Glutamatergic neuron (in vitro differentiated cells): ENCODE measurements at regions not wholly inside any gene's neighbourhood (a gene's known extent, or its start where the extent isn't known, plus 50 kb on each side); places are given as distances from the start of the nearest gene placed in this dataset.

Experiments
- DNase-seq: peaks from one replicate; pipeline ENCODE4 v3.0.0; 2022
- H3K27ac Mint-ChIP-seq: one replicate; pipeline ENCODE4 v1.8.0; 2020; ENCODE audit warnings: mild to moderate bottlenecking, mixed read lengths, inconsistent platforms; ENCODE audit not compliant: unreplicated experiment
- H3K27me3 Mint-ChIP-seq: one replicate; pipeline ENCODE4 v1.8.0; 2020; ENCODE audit warnings: mild to moderate bottlenecking, moderate library complexity, mixed read lengths, inconsistent platforms; ENCODE audit not compliant: unreplicated experiment
- H3K36me3 Mint-ChIP-seq: one replicate; pipeline ENCODE4 v1.8.0; 2020; ENCODE audit warnings: mild to moderate bottlenecking, mixed read lengths, inconsistent platforms; ENCODE audit not compliant: unreplicated experiment
- H3K4me1 Mint-ChIP-seq: one replicate; pipeline ENCODE4 v1.8.0; 2020; ENCODE audit warnings: mild to moderate bottlenecking, low read depth, mixed read lengths, inconsistent platforms; ENCODE audit not compliant: unreplicated experiment
- H3K4me3 Mint-ChIP-seq: one replicate; pipeline ENCODE4 v1.8.0; 2020; ENCODE audit warnings: mild to moderate bottlenecking, mixed read lengths, inconsistent platforms; ENCODE audit not compliant: unreplicated experiment
- H3K9me3 Mint-ChIP-seq: one replicate; pipeline ENCODE4 v1.8.0; 2020; ENCODE audit warnings: mild to moderate bottlenecking, moderate library complexity, mixed read lengths, inconsistent platforms; ENCODE audit not compliant: unreplicated experiment
- TF ChIP-seq, protein P1 (sequence below): fragments of 200-600 bp; sonication (generic); IDR thresholded peaks from one replicate; pipeline ENCODE4 v1.5.0; 2021; ENCODE audit not compliant: partially characterized antibody, unreplicated experiment

DNA sequence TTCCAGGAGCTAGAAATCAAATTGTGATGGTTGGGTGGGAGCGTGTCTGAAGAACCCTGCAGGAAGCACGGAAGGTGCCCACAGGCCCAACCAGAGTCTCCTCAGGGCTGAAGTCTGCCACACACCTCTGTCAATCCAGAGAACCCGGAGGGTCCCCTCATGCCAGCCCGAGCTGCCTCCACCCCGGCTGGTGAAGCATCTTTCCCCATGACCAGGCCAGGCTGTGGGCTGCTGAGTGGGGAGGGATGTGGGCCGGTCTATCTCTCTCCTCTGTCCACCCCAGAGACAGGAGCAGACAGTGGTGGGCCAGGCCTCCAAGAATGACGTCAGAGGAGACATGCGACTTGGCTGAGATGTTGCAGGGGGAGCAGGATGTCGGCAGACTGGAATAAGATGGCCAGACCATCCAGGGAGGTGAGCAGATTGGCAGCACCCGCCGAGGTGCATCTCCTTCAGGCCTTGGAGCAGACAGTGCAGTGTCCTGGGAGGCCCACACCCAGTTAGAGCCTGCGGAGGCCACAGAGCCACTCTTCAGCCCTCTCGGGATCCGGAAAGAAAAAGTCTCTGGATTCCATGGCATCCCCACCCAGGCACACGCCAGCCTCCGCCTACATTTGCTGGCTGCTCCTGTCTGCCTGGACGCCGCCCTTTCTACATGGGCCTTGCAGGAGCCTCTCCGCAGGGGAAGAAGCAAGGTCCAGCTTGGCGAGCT, 1524.9 kb downstream of the BRD1 start:
- peaks cover 9% of the 10 kb centered on the region for H3K27me3 Mint-ChIP-seq
- H3K4me3 Mint-ChIP-seq, result no peak overlapping the region
- H3K27ac Mint-ChIP-seq, result no peak overlapping the region
- peaks cover 12% of the 10 kb centered on the region for H3K9me3 Mint-ChIP-seq
- no peaks in the 10 kb centered on the region for H3K4me1 Mint-ChIP-seq
- TF ChIP-seq, protein P1, sequence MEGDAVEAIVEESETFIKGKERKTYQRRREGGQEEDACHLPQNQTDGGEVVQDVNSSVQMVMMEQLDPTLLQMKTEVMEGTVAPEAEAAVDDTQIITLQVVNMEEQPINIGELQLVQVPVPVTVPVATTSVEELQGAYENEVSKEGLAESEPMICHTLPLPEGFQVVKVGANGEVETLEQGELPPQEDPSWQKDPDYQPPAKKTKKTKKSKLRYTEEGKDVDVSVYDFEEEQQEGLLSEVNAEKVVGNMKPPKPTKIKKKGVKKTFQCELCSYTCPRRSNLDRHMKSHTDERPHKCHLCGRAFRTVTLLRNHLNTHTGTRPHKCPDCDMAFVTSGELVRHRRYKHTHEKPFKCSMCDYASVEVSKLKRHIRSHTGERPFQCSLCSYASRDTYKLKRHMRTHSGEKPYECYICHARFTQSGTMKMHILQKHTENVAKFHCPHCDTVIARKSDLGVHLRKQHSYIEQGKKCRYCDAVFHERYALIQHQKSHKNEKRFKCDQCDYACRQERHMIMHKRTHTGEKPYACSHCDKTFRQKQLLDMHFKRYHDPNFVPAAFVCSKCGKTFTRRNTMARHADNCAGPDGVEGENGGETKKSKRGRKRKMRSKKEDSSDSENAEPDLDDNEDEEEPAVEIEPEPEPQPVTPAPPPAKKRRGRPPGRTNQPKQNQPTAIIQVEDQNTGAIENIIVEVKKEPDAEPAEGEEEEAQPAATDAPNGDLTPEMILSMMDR, result no peak
- H3K36me3 Mint-ChIP-seq, result no peaks in the 10 kb centered on the region
- no peak for DNase-seq

DNA sequence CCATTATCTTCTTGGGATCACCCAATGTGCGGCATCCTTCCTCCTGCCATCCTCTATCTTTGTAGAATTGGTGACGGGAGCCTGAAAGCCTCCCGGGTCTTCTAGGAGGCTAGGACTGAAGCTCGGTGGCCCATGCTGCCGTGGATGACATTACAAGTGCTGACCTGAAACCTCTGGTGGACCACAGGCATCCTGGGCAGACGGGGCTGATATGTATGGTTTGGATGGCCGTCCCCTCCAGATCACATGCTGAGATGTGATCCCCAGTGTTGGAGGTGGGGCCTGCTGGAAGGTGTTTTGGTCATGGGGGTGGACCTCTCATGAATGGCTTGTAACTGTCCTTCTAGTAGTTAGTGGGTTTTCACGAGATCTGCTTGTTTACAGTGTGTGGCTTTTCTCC, 1525.8 kb downstream of the BRD1 start:
- TF ChIP-seq, protein P1, result no peak
- no peaks in the 10 kb centered on the region for H3K4me1 Mint-ChIP-seq
- no peak overlapping the region for H3K4me3 Mint-ChIP-seq
- H3K9me3 Mint-ChIP-seq, result peaks cover 13% of the 10 kb centered on the region
- peaks cover 9% of the 10 kb centered on the region for H3K27me3 Mint-ChIP-seq
- no peak overlapping the region for H3K27ac Mint-ChIP-seq
- DNase-seq, result no peak
- no peaks in the 10 kb centered on the region for H3K36me3 Mint-ChIP-seq

DNA sequence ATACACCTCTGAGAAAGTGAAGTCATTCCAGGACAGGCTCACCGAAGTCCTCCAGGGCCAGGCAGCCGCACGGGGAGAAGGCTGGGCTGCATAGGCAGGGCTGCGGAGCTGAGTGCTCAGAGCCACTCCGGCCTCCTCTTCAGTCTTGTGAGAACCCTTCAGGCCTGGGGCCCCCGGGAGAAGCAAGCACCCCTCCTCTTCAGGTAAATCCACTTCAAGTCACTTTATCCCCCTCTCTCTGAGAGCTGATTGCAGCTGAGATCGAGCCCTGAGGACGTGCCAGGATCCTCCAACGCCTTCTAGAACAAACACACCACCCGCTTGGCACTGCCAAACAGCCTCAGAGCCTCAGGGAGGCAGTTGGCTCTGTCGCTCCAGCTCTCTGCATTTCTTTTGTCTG, 1526.3 kb downstream of the BRD1 start:
- H3K36me3 Mint-ChIP-seq, result no peaks in the 10 kb centered on the region
- TF ChIP-seq, protein P1, result no peak
- no peak for DNase-seq
- H3K4me1 Mint-ChIP-seq, result no peaks in the 10 kb centered on the region
- peaks cover 13% of the 10 kb centered on the region for H3K9me3 Mint-ChIP-seq
- H3K27me3 Mint-ChIP-seq, result peaks cover 9% of the 10 kb centered on the region
- no peak overlapping the region for H3K27ac Mint-ChIP-seq
- H3K4me3 Mint-ChIP-seq, result no peak overlapping the region

DNA sequence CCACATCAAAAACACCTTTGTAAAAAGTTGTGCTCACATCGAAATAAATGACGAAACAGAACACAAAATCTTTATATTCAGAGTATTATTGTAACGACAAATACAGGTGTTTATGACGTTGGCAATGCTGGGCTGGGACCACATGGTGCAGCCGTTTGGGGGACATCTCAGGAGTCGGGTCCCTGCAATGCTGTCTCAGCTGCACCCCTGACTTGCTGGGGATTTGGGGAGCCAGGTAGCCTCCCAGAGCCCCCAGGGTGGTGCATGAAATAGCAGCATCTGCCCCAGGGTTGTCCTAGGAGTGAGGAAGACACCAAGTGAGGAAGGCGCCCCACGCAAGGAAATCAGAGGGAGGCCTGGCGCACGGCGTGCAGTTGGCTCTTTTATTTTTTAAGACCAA, 1526.8 kb downstream of the BRD1 start:
- TF ChIP-seq, protein P1, result no peak
- Mint-ChIP-seq H3K27ac (no peak overlapping the region), H3K4me3 (no peak overlapping the region), H3K36me3 (no peaks in the 10 kb centered on the region), H3K27me3 (peaks cover 9% of the 10 kb centered on the region), H3K9me3 (peaks cover 13% of the 10 kb centered on the region), H3K4me1 (no peaks in the 10 kb centered on the region)
- DNase-seq, result no peak

DNA sequence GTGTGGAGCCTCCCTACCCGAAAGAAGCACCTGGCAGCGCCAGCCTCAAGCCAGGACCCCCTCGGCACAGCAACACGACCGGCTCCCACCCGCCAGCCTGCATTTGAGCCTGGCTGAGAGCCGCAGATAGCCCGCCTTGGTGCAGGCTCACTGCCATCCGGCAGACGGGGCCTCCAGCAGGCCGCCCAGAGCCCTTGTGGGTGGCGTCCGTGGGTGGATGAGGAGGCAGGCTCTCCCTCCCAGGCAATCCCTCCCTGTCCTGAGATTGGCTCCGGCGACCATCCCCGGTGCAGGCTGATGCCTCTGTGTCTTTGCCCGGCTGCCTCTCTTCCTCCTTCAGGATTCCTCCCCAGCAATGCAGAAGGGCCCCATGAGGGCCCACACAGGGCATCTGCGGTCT, 1527.9 kb downstream of the BRD1 start:
- H3K4me3 Mint-ChIP-seq, result no peak overlapping the region
- TF ChIP-seq, protein P1, result no peak
- H3K27ac Mint-ChIP-seq, result no peak overlapping the region
- no peak for DNase-seq
- H3K4me1 Mint-ChIP-seq, result peaks cover 2% of the 10 kb centered on the region
- no peaks in the 10 kb centered on the region for H3K36me3 Mint-ChIP-seq
- H3K27me3 Mint-ChIP-seq, result peaks cover 9% of the 10 kb centered on the region
- peaks cover 11% of the 10 kb centered on the region for H3K9me3 Mint-ChIP-seq
